ENCODE measurements at regions not wholly inside any gene's neighbourhood (a gene's known extent, or its start where the extent isn't known, plus 50 kb on each side); places are given as distances from the start of the nearest gene placed in this dataset.

- no peak for TF ChIP-seq CSRNP3 (CRISPR knock-in tag; IDR thresholded peaks at IDR 0.05)
- TF ChIP-seq ZFP30 (CRISPR knock-in tag; IDR thresholded peaks at IDR 0.05), result no peak
- TF ChIP-seq ZNF8 (CRISPR knock-in tag; IDR thresholded peaks at IDR 0.05), result no peak
Measured at GRCh38 chr16:51569203-51569931, 418.3 kb upstream of the SALL1 start (continued).

GRCh38 chr16:51567911-51568310 is 416.8 kb upstream of the SALL1 start:
- ATAC-seq, result no peak
- TF ChIP-seq ZNF70 (CRISPR knock-in tag; IDR thresholded peaks at IDR 0.05) (no peak), ARNTL (CRISPR knock-in tag; IDR thresholded peaks at IDR 0.05; ENCODE audit: borderline replicate concordance, low read depth) (no peak), PPARA (CRISPR knock-in tag; IDR thresholded peaks at IDR 0.05; ENCODE audit: borderline replicate concordance) (no peak), BACH2 (CRISPR knock-in tag; IDR thresholded peaks at IDR 0.05; ENCODE audit: borderline replicate concordance) (no peak), ZFP30 (CRISPR knock-in tag; IDR thresholded peaks at IDR 0.05) (no peak), POU6F1 (CRISPR knock-in tag; IDR thresholded peaks at IDR 0.05; ENCODE audit: borderline replicate concordance, low read depth) (no peak), CREB5 (CRISPR knock-in tag; IDR thresholded peaks at IDR 0.05; ENCODE audit: low read depth) (no peak), PATZ1 (CRISPR knock-in tag; IDR thresholded peaks at IDR 0.05; ENCODE audit: borderline replicate concordance) (no peak), ZNF8 (CRISPR knock-in tag; IDR thresholded peaks at IDR 0.05) (no peak)

- no peak for ATAC-seq
- TF ChIP-seq POU6F1 (CRISPR knock-in tag; IDR thresholded peaks at IDR 0.05; ENCODE audit: borderline replicate concordance, low read depth), result no peak
- TF ChIP-seq OSR1 (CRISPR knock-in tag; IDR thresholded peaks at IDR 0.05), result no peak
- no peak for TF ChIP-seq ZC3H10 (CRISPR knock-in tag; IDR thresholded peaks at IDR 0.05)
Measured at GRCh38 chr16:51565184-51565583, 414.1 kb upstream of the SALL1 start.

GRCh38 chr16:51562891-51563290 is 411.8 kb upstream of the SALL1 start:
- no peak for ATAC-seq
- no peak for TF ChIP-seq SNAI2 (CRISPR knock-in tag; IDR thresholded peaks at IDR 0.05)
- no peak for TF ChIP-seq TSHZ2 (CRISPR knock-in tag; IDR thresholded peaks at IDR 0.05)
- TF ChIP-seq ARNTL (CRISPR knock-in tag; IDR thresholded peaks at IDR 0.05; ENCODE audit: borderline replicate concordance, low read depth), result no peak
- no peak for TF ChIP-seq CSRNP3 (CRISPR knock-in tag; IDR thresholded peaks at IDR 0.05)
- no peak for TF ChIP-seq ISL1 (CRISPR knock-in tag; IDR thresholded peaks at IDR 0.05)
- no peak for TF ChIP-seq PPARA (CRISPR knock-in tag; IDR thresholded peaks at IDR 0.05; ENCODE audit: borderline replicate concordance)
- no peak for TF ChIP-seq PATZ1 (CRISPR knock-in tag; IDR thresholded peaks at IDR 0.05; ENCODE audit: borderline replicate concordance)
- no peak for TF ChIP-seq ZFP3 (CRISPR knock-in tag; IDR thresholded peaks at IDR 0.05)
- TF ChIP-seq GLIS3 (CRISPR knock-in tag; IDR thresholded peaks at IDR 0.05), result no peak
- no peak for TF ChIP-seq BACH2 (CRISPR knock-in tag; IDR thresholded peaks at IDR 0.05; ENCODE audit: borderline replicate concordance)
